ENCODE measurements at regions not wholly inside any gene's neighbourhood (a gene's known extent, or its start where the extent isn't known, plus 50 kb on each side); places are given as distances from the start of the nearest gene placed in this dataset.

DNA sequence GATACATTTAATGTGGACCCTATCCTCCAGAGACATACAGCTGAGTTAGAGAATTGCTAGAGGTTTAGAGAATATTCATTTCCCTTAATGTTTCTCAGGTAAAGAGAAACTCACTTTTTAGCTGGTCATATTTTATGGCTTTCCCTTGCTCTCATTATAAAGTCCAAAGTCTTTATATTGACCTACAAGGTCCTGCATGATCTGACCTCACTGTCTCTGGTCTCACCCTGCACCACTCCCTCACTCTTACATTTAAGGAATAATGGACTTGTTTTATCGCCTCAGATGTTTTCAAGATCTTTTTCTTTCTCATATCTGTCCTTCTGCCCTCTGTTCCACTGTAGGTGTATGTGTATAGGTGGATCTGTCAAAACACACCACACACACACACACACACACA is 597.3 kb downstream of the PLCL1 start:
- TF ChIP-seq, protein P1, sequence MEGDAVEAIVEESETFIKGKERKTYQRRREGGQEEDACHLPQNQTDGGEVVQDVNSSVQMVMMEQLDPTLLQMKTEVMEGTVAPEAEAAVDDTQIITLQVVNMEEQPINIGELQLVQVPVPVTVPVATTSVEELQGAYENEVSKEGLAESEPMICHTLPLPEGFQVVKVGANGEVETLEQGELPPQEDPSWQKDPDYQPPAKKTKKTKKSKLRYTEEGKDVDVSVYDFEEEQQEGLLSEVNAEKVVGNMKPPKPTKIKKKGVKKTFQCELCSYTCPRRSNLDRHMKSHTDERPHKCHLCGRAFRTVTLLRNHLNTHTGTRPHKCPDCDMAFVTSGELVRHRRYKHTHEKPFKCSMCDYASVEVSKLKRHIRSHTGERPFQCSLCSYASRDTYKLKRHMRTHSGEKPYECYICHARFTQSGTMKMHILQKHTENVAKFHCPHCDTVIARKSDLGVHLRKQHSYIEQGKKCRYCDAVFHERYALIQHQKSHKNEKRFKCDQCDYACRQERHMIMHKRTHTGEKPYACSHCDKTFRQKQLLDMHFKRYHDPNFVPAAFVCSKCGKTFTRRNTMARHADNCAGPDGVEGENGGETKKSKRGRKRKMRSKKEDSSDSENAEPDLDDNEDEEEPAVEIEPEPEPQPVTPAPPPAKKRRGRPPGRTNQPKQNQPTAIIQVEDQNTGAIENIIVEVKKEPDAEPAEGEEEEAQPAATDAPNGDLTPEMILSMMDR (IDR thresholded peaks at IDR 0.05), result no peak
- TF ChIP-seq POLR2A (IDR thresholded peaks at IDR 0.05), result no peak
